Gastroesophageal sphincter (tissue), 3 donors: ENCODE measurements at regions not wholly inside any gene's neighbourhood (a gene's known extent, or its start where the extent isn't known, plus 50 kb on each side); places are given as distances from the start of the nearest gene placed in this dataset.

Source experiments
- CTCF ChIP-seq, 4 experiments: fragments of 200-600 bp in 2 of 4; fragments of 450-650 bp in 2 of 4; sonication (generic) in 1 of 4; IDR thresholded peaks; one replicate each; pipeline ENCODE4 v1.5.1; 2017 to 2019; ENCODE audit warnings: antibody characterized with exemption in 4 of 4, mild to moderate bottlenecking in 2 of 4, moderate library complexity in 2 of 4
- POLR2A ChIP-seq, 2 donors: fragments of 450-650 bp; IDR thresholded peaks; one replicate each; pipeline ENCODE4 v1.6.1; 2017; ENCODE audit warnings: antibody characterized with exemption in 2 of 2, mild to moderate bottlenecking in 2 of 2, moderate library complexity in 1 of 2
- POLR2AphosphoS5 ChIP-seq: sonication (generic); formaldehyde crosslinking; IDR thresholded peaks from one replicate; pipeline ENCODE4 v1.6.1; 2017; ENCODE audit warnings: antibody characterized with exemption

- TF ChIP-seq POLR2AphosphoS5 (no peak), CTCF (IDR thresholded peaks at IDR 0.05) (no peak), POLR2A (IDR thresholded peaks at IDR 0.05) (no peak)
These were observed 879.9 kb downstream of the AMY1C start for GRCh38 chr1:104629589-104629988.
